SK-N-SH (cell line): ENCODE measurements at regions not wholly inside any gene's neighbourhood (a gene's known extent, or its start where the extent isn't known, plus 50 kb on each side); places are given as distances from the start of the nearest gene placed in this dataset.
"Not testable (repeated sequence)": the region's sequence is repeated elsewhere in the genome, so short reads cannot be mapped to it uniquely, and the experiment has no call there.

Experiments
- CTCF ChIA-PET: fragments of 300-600, 350-600 bp; formaldehyde crosslinking; extraction: SDS; loops from one replicate; lab custom pipeline; 2021; lab: Yijun Ruan, JAX
- POLR2A ChIA-PET: fragments of 350-600 bp; sonication (Branson Sonifier 250); formaldehyde crosslinking; extraction: SDS; loops from one replicate; lab custom pipeline; 2020; ENCODE audit warnings: antibody characterized with exemption, inconsistent platforms; lab: Yijun Ruan, JAX
- DNase-seq: peaks from one replicate; pipeline ENCODE4 v3.0.0; 2012
- H2AFZ ChIP-seq: fragments of 200-600 bp; sonication (generic); 2 replicates; pipeline ENCODE4 v1.8.1; 2016; ENCODE audit warnings: antibody characterized with exemption, mild to moderate bottlenecking, low read depth
- H3F3A ChIP-seq: fragments of 200-600 bp; sonication (generic); replicated peaks from 2 replicates; pipeline ENCODE3; 2016; ENCODE audit warnings: antibody characterized with exemption, mild to moderate bottlenecking; ENCODE audit not compliant: insufficient read depth
- H3K27ac ChIP-seq, 2 experiments: fragments of 200-500 bp in 1 of 2; fragments of 200-600 bp in 1 of 2; sonication (Bioruptor generic) in 1 of 2; sonication (generic), shearing (Covaris generic) in 1 of 2; 2 replicates each; pipeline versions ENCODE4 v1.5.1 to v1.6.1; 2014 to 2016; ENCODE audit warnings: low read depth in 2 of 2, inconsistent platforms in 1 of 2, low read length in 1 of 2, mild to moderate bottlenecking in 1 of 2, mixed read lengths in 1 of 2
- H3K27me3 ChIP-seq: fragments of 200-600 bp; sonication (generic), shearing (Covaris generic); 2 replicates; pipeline ENCODE4 v1.6.1; 2016; ENCODE audit warnings: mixed run types; ENCODE audit not compliant: insufficient read depth
- H3K36me3 ChIP-seq, 2 experiments: fragments of 200-500 bp in 1 of 2; fragments of 200-600 bp in 1 of 2; sonication (Bioruptor generic) in 1 of 2; sonication (generic) in 1 of 2; replicated peaks in 1 of 2; 2 replicates each; pipeline versions ENCODE3 to v1.5.1; 2014 to 2016; ENCODE audit warnings: low read length in 1 of 2, mild to moderate bottlenecking in 1 of 2; ENCODE audit not compliant: insufficient read depth in 2 of 2, control insufficient read depth in 1 of 2
- H3K4me1 ChIP-seq, 2 experiments: fragments of 200-500 bp in 1 of 2; fragments of 200-600 bp in 1 of 2; sonication (Bioruptor generic) in 1 of 2; sonication (generic), shearing (Covaris generic) in 1 of 2; 2 replicates each; pipeline versions ENCODE4 v1.5.1 to v1.6.1; 2014 to 2016; ENCODE audit warnings: low read depth in 1 of 2, low read length in 1 of 2, mixed run types in 1 of 2; ENCODE audit not compliant: insufficient read depth in 2 of 2, control insufficient read depth in 1 of 2
- H3K4me2 ChIP-seq: fragments of 200-600 bp; sonication (generic), shearing (Covaris generic); 2 replicates; pipeline ENCODE4 v1.6.1; 2017; ENCODE audit warnings: mixed run types
- H3K4me3 ChIP-seq, 2 experiments: fragments of 200-500 bp in 1 of 2; fragments of 200-600 bp in 1 of 2; sonication (Bioruptor generic) in 1 of 2; sonication (generic), shearing (Covaris generic) in 1 of 2; 2 replicates each; pipeline versions ENCODE4 v1.5.1 to v1.8.1; 2014 to 2016; ENCODE audit warnings: low read depth in 2 of 2, inconsistent platforms in 1 of 2, low read length in 1 of 2, mild to moderate bottlenecking in 1 of 2, mixed read lengths in 1 of 2, moderate library complexity in 1 of 2
- H3K79me2 ChIP-seq: fragments of 200-600 bp; sonication (generic); 2 replicates; pipeline ENCODE4 v1.8.1; 2017; ENCODE audit warnings: mild to moderate bottlenecking; ENCODE audit not compliant: insufficient read depth
- H3K9ac ChIP-seq: fragments of 200-600 bp; sonication (generic); 2 replicates; pipeline ENCODE4 v1.6.1; 2017; ENCODE audit warnings: mixed run types
- H3K9me2 ChIP-seq: fragments of 200-600 bp; sonication (generic); 2 replicates; pipeline ENCODE4 v1.6.1; 2017; ENCODE audit warnings: mixed run types
- H3K9me3 ChIP-seq: fragments of 200-600 bp; sonication (generic); 2 replicates; pipeline ENCODE4 v1.6.1; 2017; ENCODE audit warnings: mixed run types, mild to moderate bottlenecking, moderate library complexity
- H4K20me1 ChIP-seq: fragments of 200-600 bp; sonication (generic); 2 replicates; pipeline ENCODE4 v1.6.1; 2017; ENCODE audit warnings: mild to moderate bottlenecking, mixed run types; ENCODE audit not compliant: insufficient read depth
- EZH2phosphoT487 ChIP-seq: fragments of 200-600 bp; sonication (generic); IDR thresholded peaks from 2 replicates; pipeline ENCODE4 v1.6.1; 2017; ENCODE audit warnings: low read depth, mixed run types, mild to moderate bottlenecking, antibody characterized with exemption, moderate library complexity, borderline replicate concordance
- FOXJ3 ChIP-seq: sonication (generic); formaldehyde crosslinking; IDR thresholded peaks from 2 replicates; pipeline ENCODE4 v1.5.1; 2020; ENCODE audit warnings: mild to moderate bottlenecking, missing genetic modification reagents
- FOXM1 ChIP-seq: IDR thresholded peaks from 2 replicates; pipeline ENCODE4 v1.4.0; 2012; ENCODE audit warnings: low read depth, mild to moderate bottlenecking
- MEF2A ChIP-seq: IDR thresholded peaks from 2 replicates; pipeline ENCODE4 v1.4.0; 2012; ENCODE audit warnings: low read depth, borderline replicate concordance
- RFX5 ChIP-seq: IDR thresholded peaks from 2 replicates; pipeline ENCODE4 v1.6.1; 2012; ENCODE audit warnings: mild to moderate bottlenecking, improper control_type of control experiment, low read length
- SIN3A ChIP-seq: IDR thresholded peaks from 2 replicates; pipeline ENCODE4 v1.6.1; 2012; ENCODE audit warnings: low read depth, mild to moderate bottlenecking, low read length, moderate library complexity, borderline replicate concordance
- TAF1 ChIP-seq: IDR thresholded peaks from 2 replicates; pipeline ENCODE4 v1.6.1; 2012; ENCODE audit warnings: low read depth, mild to moderate bottlenecking, low read length, moderate library complexity, borderline replicate concordance
- YY1 ChIP-seq: IDR thresholded peaks from 2 replicates; pipeline ENCODE4 v1.4.0; 2012; ENCODE audit warnings: low read depth, mild to moderate bottlenecking
- WGBS: methylation state at CpG from one replicate; pipeline ENCODE4 v1.1.6; 2017; ENCODE audit warnings: low lambda C conversion rate; 5-methylcytosine and 5-hydroxymethylcytosine counted together
- TF ChIP-seq, protein P1 (sequence below): IDR thresholded peaks from 2 replicates; pipeline ENCODE4 v1.4.0; 2012; ENCODE audit warnings: low read depth, borderline replicate concordance
- TF ChIP-seq, protein P2 (sequence below): fragments of 150-350 bp; IDR thresholded peaks from 2 replicates; pipeline ENCODE4 v1.6.1; 2016; ENCODE audit warnings: mild to moderate bottlenecking, low read depth, low read length
- TF ChIP-seq, protein P3 (sequence below): IDR thresholded peaks from 2 replicates; pipeline ENCODE4 v1.6.1; 2012; ENCODE audit warnings: mild to moderate bottlenecking, low read depth, low read length, moderate library complexity

DNA sequence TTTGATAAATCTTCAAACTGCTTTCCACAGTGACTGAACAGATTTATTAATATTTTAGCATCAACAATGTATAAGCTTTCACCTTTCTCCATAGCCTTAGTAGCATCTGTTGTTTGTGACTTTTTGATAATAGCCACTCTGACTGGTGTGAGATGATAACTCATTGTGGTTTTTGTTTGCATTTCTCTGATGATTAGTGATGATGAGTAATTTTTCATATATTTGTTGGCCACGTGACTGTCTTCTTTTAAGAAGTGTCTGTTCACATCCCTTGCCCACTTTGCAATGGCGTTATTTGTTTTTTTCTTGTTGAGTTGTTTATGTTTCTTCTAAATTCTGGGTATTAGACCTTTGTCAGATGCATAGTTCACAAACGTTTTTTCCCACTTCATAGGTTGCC, 952.9 kb downstream of the TRIB2 start (continued):
- TF ChIP-seq MEF2A (no peak), EZH2phosphoT487 (no peak), FOXJ3 (no peak), YY1 (no peak), SIN3A (no peak), TAF1 (no peak)

DNA sequence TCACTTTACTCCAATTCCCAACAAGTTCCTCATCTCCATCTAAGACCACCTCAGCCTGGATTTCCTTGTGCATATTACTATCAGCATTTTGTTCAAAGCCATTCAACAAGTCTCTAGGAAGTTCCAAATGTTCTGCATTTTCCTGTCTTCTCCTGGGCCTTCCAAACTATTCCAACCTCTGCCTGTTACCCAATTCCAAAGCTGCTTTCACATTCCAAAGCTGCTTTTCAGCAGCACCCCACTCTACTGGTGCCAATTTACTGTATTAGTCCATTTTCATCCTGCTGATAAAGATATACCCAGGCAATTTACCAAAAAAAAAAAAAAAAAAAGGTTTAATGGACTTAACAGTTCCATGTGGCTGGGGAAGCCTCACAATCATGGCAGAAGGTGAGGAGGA, 957.1 kb downstream of the TRIB2 start:
- H3K9ac ChIP-seq, H3K4me1 ChIP-seq, H3K27ac ChIP-seq, CTCF ChIA-PET, DNase-seq, POLR2A ChIA-PET, H3K9me3 ChIP-seq, H3K36me3 ChIP-seq, H2AFZ ChIP-seq, H3K27me3 ChIP-seq, H3K4me2 ChIP-seq, H3F3A ChIP-seq, H4K20me1 ChIP-seq, H3K9me2 ChIP-seq, H3K79me2 ChIP-seq, H3K4me3 ChIP-seq: not testable (repeated sequence)

DNA sequence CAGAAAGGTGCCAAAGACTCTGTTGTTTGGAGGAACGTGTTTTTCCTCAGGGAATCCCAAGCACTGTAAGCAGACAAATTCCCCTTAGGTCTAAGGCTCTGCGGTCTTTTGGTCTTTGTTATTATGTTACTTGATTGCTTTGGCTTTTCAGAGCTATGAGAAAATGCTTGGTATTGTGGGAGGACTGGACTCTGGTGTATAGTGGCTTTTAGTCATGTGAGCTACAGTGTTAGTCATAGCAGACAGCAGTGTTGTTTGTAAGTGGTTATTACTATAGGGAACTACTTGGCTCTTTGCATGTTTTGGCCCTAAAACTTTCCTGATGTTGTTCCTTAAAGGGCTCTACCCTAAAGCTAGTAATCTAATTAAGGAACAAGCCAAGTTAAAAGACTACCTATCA, 956.2 kb upstream of the LRATD1 start:
- 38% methylated on average over 2 of the region's 2 CpGs for WGBS
- Histone ChIP-seq H3K4me2 (no peak overlapping the region), H3K79me2 (no peaks in the 10 kb centered on the region), H3K27me3 (no peaks in the 10 kb centered on the region), H4K20me1 (no peaks in the 10 kb centered on the region), H3K27ac (no peak overlapping the region), H3K9me3 (no peaks in the 10 kb centered on the region), H3K9ac (no peak overlapping the region), H3K36me3 (no peaks in the 10 kb centered on the region), H3K4me1 (no peaks in the 10 kb centered on the region; a peak in 1 of 4 replicates), H3K9me2 (no peaks in the 10 kb centered on the region), H3K4me3 (no peak overlapping the region), H3F3A (no peaks in the 10 kb centered on the region), H2AFZ (no peak overlapping the region)
- ChIA-PET CTCF (no interaction called here), POLR2A (no interaction called here)
- TF ChIP-seq RFX5 (no peak), FOXM1 (no peak)
- TF ChIP-seq, protein P1, sequence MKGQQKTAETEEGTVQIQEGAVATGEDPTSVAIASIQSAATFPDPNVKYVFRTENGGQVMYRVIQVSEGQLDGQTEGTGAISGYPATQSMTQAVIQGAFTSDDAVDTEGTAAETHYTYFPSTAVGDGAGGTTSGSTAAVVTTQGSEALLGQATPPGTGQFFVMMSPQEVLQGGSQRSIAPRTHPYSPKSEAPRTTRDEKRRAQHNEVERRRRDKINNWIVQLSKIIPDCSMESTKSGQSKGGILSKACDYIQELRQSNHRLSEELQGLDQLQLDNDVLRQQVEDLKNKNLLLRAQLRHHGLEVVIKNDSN, result no peak
- TF ChIP-seq, protein P2, sequence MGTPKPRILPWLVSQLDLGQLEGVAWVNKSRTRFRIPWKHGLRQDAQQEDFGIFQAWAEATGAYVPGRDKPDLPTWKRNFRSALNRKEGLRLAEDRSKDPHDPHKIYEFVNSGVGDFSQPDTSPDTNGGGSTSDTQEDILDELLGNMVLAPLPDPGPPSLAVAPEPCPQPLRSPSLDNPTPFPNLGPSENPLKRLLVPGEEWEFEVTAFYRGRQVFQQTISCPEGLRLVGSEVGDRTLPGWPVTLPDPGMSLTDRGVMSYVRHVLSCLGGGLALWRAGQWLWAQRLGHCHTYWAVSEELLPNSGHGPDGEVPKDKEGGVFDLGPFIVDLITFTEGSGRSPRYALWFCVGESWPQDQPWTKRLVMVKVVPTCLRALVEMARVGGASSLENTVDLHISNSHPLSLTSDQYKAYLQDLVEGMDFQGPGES, result no peak
- TF ChIP-seq, protein P3, sequence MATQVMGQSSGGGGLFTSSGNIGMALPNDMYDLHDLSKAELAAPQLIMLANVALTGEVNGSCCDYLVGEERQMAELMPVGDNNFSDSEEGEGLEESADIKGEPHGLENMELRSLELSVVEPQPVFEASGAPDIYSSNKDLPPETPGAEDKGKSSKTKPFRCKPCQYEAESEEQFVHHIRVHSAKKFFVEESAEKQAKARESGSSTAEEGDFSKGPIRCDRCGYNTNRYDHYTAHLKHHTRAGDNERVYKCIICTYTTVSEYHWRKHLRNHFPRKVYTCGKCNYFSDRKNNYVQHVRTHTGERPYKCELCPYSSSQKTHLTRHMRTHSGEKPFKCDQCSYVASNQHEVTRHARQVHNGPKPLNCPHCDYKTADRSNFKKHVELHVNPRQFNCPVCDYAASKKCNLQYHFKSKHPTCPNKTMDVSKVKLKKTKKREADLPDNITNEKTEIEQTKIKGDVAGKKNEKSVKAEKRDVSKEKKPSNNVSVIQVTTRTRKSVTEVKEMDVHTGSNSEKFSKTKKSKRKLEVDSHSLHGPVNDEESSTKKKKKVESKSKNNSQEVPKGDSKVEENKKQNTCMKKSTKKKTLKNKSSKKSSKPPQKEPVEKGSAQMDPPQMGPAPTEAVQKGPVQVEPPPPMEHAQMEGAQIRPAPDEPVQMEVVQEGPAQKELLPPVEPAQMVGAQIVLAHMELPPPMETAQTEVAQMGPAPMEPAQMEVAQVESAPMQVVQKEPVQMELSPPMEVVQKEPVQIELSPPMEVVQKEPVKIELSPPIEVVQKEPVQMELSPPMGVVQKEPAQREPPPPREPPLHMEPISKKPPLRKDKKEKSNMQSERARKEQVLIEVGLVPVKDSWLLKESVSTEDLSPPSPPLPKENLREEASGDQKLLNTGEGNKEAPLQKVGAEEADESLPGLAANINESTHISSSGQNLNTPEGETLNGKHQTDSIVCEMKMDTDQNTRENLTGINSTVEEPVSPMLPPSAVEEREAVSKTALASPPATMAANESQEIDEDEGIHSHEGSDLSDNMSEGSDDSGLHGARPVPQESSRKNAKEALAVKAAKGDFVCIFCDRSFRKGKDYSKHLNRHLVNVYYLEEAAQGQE, result no peak
- no peak for DNase-seq
